Middle frontal gyrus (tissue), 1 donor: ENCODE measurements at regions not wholly inside any gene's neighbourhood (a gene's known extent, or its start where the extent isn't known, plus 50 kb on each side); places are given as distances from the start of the nearest gene placed in this dataset.

Source experiments
- DNase-seq: peaks from one replicate; pipeline ENCODE4 v3.0.0-alpha.2; 2015; ENCODE audit warnings: low spot score; ENCODE audit errors: extremely low spot score

DNA sequence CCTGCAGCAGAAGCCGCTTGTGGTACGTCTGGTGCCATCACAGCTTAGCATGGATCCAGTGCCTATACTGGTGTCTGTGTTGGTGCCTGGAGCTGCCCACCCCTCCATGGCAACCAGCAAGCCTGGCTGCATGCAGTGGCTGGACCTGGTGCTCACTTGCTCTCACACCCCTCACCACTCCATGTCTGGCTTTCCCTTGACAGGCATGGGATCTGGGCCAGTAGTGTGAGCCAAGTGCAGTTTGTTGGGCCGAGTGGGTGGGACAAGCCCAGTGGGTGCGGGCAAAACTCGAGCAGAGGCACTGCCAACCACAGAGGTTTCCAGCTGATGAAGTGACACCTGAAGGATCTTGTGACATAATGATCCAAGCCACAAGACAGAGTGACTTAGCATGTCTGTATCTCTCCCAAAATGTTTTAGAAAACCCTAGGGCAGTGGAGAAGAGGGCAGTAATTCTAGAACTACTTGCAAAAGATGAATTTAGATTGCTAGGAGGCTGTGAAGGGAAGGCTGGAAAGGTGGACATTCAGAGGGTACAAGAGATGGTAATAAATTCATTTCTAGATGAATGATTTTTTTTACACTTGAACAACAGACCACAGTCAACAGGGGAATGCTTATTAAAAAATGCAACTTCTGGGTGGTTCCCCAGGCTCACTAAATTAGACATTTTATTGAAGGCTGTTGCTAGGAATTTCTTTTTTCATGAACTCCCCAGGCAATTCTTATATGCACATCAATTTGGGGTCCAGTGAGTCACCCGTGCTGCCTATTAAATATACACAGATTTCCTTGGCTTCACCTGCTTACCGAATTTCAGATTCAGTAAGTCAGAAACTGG lies 660.3 kb downstream of the TLR4 start:
- DNase-seq = no peak

GRCh38 chr9:118366228-118366627 lies 662.0 kb downstream of the TLR4 start:
- DNase-seq = no peak

- no peak for DNase-seq
Observed at GRCh38 chr9:118367383-118367782, 663.2 kb downstream of the TLR4 start.

- DNase-seq = no peak
Observed at GRCh38 chr9:118384531-118385100, 680.4 kb downstream of the TLR4 start.

GRCh38 chr9:118395415-118395814 lies 691.2 kb downstream of the TLR4 start:
- no peak for DNase-seq

DNA sequence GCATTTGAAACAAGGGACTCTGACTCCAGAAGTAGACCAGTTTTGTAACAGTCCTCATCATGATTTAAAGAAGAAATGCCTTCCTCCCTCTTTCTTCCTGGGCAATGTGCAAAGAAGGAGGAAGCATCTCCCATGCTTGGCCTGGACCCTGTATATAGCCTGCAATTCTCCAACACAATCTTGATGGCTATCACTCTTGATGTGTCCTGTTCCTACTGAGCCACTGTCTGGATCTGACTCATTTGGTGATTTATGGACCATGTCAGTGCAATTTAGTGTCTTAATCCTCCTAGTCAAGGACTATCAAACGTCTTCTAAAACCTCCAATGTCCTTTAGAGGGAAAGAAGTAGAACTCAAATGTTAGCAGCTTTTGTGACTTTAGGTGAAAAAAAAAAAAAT lies 697.3 kb downstream of the TLR4 start:
- DNase-seq = no peak

GRCh38 chr9:118414676-118415075 lies 710.5 kb downstream of the TLR4 start:
- DNase-seq = no peak

DNA sequence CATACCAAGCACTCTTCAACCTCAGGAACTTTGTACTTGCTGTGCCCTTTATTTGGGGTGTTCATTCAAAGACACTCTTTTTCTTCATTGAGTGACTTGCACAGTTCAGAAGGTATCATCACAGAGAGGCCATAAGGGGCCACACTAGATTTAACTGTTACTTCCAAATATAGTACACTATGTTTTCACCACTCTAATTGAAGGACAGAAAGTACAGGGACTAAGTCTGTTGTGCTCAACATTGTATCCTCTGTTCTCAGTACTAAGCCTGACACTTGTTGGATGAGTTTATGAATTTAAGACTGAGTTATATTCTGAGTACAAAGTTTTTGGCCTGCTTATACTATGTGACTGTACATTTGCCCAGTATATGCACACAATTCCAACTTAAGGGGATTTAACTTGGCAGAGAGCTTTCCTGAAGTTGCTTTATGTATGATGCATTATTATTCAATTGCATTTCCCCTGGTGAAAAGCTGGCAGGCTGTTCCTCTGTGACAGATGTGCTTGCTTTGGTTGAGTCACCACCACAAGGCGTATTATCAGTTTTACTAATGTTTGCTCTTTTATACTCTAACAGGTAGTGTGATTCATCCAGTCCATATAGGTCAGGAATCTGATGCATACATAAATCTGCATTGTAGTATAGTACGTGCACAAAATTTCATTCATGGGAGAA lies 714.8 kb downstream of the TLR4 start:
- no peak for DNase-seq

DNA sequence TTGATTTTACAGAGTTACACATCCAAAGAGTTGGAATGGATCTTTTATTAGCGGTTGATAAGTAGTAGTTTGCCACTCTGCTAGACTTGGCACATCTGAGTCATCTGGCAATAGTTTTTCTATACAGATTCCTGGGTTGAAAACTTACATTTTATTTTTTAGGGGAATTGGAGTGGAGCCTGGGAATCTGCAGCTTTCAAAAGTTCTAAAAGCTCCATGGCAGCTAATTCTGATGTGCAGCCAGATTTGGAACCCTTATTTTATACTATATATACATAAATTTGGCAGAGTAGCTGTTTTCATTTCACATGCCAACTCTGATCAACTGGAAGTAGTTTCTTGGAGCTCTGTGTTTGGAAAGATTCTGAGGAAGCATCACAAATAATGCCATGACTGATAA lies 715.5 kb downstream of the TLR4 start:
- no peak for DNase-seq

GRCh38 chr9:118422508-118422907 lies 718.3 kb downstream of the TLR4 start:
- DNase-seq = no peak

- no peak for DNase-seq
Observed at GRCh38 chr9:118423021-118423420, 718.8 kb downstream of the TLR4 start.

- no peak for DNase-seq
Observed at GRCh38 chr9:118423721-118424120, 719.5 kb downstream of the TLR4 start.

DNA sequence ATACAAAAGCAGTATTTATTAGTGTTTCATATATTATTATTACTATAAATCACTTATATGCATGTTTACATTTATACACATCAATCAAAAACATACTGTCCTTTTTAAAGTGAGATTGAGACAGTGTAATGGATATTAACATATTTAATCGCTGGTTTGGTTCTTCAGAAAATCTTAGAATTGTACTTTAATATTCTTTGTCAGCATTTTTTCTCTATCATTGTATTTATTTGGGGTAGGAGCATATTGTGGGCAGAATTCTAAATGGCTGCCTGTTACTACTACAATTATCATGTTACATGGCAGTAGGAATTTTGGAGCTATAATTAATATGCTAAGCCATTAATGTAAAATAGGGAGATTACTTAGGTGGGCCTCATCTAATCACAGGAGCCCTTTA lies 722.6 kb downstream of the TLR4 start:
- no peak for DNase-seq

- no peak for DNase-seq
Observed at GRCh38 chr9:118438810-118439209, 734.6 kb downstream of the TLR4 start.

DNA sequence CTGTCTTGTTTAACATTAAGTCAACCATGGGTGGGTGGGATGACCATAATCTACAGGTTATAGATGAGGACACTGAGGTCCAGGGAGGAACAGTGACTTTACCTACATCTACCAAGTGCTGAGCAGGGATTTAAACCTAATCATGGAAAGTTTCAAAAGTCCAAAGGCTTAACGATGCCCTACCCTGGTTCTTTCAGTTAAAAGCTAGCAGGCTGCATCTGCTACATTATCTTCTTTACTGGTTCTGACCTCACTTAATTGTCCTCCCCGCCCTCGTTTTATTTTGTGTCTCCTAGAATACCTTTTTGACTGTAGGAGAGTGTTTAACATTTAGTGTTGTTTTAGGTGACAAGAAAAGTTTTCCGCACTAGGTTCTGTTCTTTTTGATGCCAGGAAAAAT lies 735.2 kb downstream of the TLR4 start:
- no peak for DNase-seq

GRCh38 chr9:118444403-118444802 lies 740.2 kb downstream of the TLR4 start:
- DNase-seq = no peak

DNA sequence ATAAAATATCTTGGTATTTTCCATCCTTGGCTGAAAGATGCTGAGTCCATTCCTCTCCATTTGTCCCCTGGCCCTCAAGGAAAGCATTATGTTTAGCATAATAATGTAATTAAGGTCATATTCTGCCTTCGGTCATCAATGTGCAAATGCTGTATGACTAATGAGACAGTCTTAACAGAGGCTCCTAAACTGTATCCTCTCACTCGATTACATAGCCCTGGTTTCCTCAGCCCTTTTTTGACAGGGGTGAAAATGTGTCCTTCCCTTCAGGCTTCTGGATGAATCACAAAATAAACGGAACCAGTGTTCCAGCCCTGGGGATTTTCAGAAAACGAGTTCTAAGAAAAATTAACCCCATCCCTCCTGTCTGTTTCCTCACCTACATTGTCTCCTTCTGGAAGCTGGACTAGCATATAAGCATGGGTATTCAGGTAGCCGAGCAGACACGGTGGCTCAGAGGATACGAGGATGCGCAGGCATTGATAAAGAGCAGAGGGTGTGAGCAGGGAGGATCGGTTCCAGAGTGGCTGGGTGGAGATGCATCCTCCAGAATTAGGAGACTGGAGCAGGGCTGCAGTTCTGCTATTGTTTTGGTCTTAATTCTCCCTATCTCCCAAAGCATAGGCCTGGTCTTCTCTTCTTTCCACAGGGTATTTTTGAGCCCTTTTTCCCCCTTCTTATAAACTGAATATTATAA lies 742.9 kb downstream of the TLR4 start:
- no peak for DNase-seq

- DNase-seq = no peak
Observed at GRCh38 chr9:118449554-118449953, 745.4 kb downstream of the TLR4 start.

DNA sequence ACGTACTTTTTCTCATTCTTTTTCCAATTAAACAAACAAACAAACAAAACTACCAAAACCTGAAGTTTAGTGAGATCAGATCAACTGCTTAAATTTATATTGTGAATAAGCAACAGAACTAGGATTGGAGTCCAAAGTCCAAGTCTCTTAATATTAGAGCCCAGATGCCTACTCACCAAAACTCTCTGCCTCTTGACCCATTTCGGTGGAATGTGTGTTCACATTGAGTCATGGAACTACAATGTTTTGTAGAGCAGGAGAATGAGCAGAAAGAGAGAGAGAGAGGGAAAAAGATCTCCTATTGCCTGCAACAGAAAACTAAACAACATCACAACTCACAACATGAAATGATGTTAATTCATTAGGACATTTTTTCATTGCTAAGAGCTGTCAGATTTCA lies 751.1 kb downstream of the TLR4 start:
- no peak for DNase-seq

GRCh38 chr9:118455788-118456187 lies 751.6 kb downstream of the TLR4 start:
- no peak for DNase-seq

- no peak for DNase-seq
Observed at GRCh38 chr9:118457171-118458000, 753.2 kb downstream of the TLR4 start.
